ENCODE measurements at regions not wholly inside any gene's neighbourhood (a gene's known extent, or its start where the extent isn't known, plus 50 kb on each side); places are given as distances from the start of the nearest gene placed in this dataset.

DNA sequence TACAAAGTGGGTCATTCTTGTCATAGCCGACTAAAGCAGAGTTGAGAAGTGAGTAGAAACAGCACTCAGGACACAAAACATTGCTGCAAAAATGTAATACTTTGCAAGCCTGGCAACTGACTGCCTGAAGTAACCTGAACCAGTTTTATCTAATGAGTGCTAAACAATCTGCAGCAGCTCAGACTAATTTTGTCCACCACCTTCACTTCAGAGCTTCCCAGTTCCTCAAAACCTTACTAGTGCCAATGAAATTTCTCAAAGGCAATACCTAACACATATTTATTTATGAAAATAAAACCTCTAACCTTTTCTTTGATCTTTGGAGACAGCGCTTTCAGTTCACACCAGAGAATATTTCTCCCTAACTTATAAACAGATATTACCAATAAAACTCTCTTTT is 56.7 kb upstream of the FKBP1C start:
- TF ChIP-seq EP300 (IDR thresholded peaks at IDR 0.05) (no peak), POLR2AphosphoS5 (IDR thresholded peaks at IDR 0.05) (no peak), POLR2A (IDR thresholded peaks at IDR 0.05; ENCODE audit: low read depth) (no peak)
- TF ChIP-seq, protein P1, sequence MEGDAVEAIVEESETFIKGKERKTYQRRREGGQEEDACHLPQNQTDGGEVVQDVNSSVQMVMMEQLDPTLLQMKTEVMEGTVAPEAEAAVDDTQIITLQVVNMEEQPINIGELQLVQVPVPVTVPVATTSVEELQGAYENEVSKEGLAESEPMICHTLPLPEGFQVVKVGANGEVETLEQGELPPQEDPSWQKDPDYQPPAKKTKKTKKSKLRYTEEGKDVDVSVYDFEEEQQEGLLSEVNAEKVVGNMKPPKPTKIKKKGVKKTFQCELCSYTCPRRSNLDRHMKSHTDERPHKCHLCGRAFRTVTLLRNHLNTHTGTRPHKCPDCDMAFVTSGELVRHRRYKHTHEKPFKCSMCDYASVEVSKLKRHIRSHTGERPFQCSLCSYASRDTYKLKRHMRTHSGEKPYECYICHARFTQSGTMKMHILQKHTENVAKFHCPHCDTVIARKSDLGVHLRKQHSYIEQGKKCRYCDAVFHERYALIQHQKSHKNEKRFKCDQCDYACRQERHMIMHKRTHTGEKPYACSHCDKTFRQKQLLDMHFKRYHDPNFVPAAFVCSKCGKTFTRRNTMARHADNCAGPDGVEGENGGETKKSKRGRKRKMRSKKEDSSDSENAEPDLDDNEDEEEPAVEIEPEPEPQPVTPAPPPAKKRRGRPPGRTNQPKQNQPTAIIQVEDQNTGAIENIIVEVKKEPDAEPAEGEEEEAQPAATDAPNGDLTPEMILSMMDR (IDR thresholded peaks at IDR 0.05), result no peak
- WGBS, result 79% methylated on average over 2 of the region's 2 CpGs
- intact Hi-C loops (cut with DNase I), result no loop called here

More for the DNA sequence above, 56.7 kb upstream of the FKBP1C start:
- H3K36me3 ChIP-seq, result no peaks in the 10 kb centered on the region
- no peak overlapping the region for H3K27ac ChIP-seq (replicated peaks in 1 of 4)
- no peaks in the 10 kb centered on the region for H3K4me1 ChIP-seq
- DNase-seq (ENCODE audit: extremely low spot score), result no peak
- no peaks in the 10 kb centered on the region for H3K27me3 ChIP-seq
- no peaks in the 10 kb centered on the region for H3K9me3 ChIP-seq
- H3K4me3 ChIP-seq, result no peak overlapping the region

Data from esophagus muscularis mucosa (tissue), 4 donors.